ENCODE measurements at regions not wholly inside any gene's neighbourhood (a gene's known extent, or its start where the extent isn't known, plus 50 kb on each side); places are given as distances from the start of the nearest gene placed in this dataset.

GRCh38 chr10:58980826-58981415 is 195.5 kb upstream of the PHYHIPL start:
- DNase-seq (ENCODE audit: low spot score in 2 of 2), result no peak
- Histone ChIP-seq H3K4me1 (no peaks in the 10 kb centered on the region), H3K27me3 (no peaks in the 10 kb centered on the region), H3K4me3 (no peak overlapping the region), H3K36me3 (no peaks in the 10 kb centered on the region), H3K9me3 (no peaks in the 10 kb centered on the region), H3K27ac (no peak overlapping the region)
- 51% methylated on average over 6 of the region's 6 CpGs for WGBS
- TF ChIP-seq POLR2A (IDR thresholded peaks at IDR 0.05) (no peak), POLR2AphosphoS5 (IDR thresholded peaks at IDR 0.05) (no peak), CTCF (IDR thresholded peaks at IDR 0.05) (no peak), EP300 (IDR thresholded peaks at IDR 0.05) (no peak)

GRCh38 chr10:58981846-58982245 is 194.6 kb upstream of the PHYHIPL start:
- WGBS, result 90% methylated on average over 6 of the region's 6 CpGs
- TF ChIP-seq POLR2AphosphoS5 (IDR thresholded peaks at IDR 0.05), result no peak
- TF ChIP-seq EP300 (IDR thresholded peaks at IDR 0.05), result no peak
- no peaks in the 10 kb centered on the region for H3K9me3 ChIP-seq

GRCh38 chr10:58982470-58983239 is 193.8 kb upstream of the PHYHIPL start:
- no peak for TF ChIP-seq POLR2AphosphoS5 (IDR thresholded peaks at IDR 0.05)
- Histone ChIP-seq H3K4me1 (no peaks in the 10 kb centered on the region), H3K9me3 (no peaks in the 10 kb centered on the region), H3K4me3 (no peak overlapping the region), H3K27me3 (no peaks in the 10 kb centered on the region), H3K36me3 (no peaks in the 10 kb centered on the region), H3K27ac (no peak overlapping the region)
- no peak for DNase-seq (ENCODE audit: low spot score in 2 of 2)
- 79% methylated on average over 3 of the region's 3 CpGs for WGBS

More at GRCh38 chr10:58981846-58982245, 194.6 kb upstream of the PHYHIPL start:
- Histone ChIP-seq H3K36me3 (no peaks in the 10 kb centered on the region), H3K27me3 (no peaks in the 10 kb centered on the region), H3K4me3 (no peak overlapping the region), H3K4me1 (no peaks in the 10 kb centered on the region), H3K27ac (no peak overlapping the region)
- DNase-seq (ENCODE audit: low spot score in 2 of 2), result no peak

GRCh38 chr10:58985216-58985615 is 191.2 kb upstream of the PHYHIPL start:
- TF ChIP-seq CTCF (IDR thresholded peaks at IDR 0.05), result no peak
- no peak for TF ChIP-seq POLR2AphosphoS5 (IDR thresholded peaks at IDR 0.05)
- TF ChIP-seq POLR2A (IDR thresholded peaks at IDR 0.05), result no peak
- no peak for TF ChIP-seq EP300 (IDR thresholded peaks at IDR 0.05)
- H3K36me3 ChIP-seq, result no peaks in the 10 kb centered on the region
- WGBS, result 79% methylated on average over 3 of the region's 3 CpGs

GRCh38 chr10:58989486-58990039 is 186.9 kb upstream of the PHYHIPL start:
- no peak overlapping the region for H3K4me3 ChIP-seq
- WGBS, result 85% methylated on average over 2 of the region's 2 CpGs
- no peak for DNase-seq (ENCODE audit: low spot score in 2 of 2)
- H3K36me3 ChIP-seq, result no peaks in the 10 kb centered on the region
- TF ChIP-seq EP300 (IDR thresholded peaks at IDR 0.05) (no peak), CTCF (IDR thresholded peaks at IDR 0.05) (no peak), POLR2AphosphoS5 (IDR thresholded peaks at IDR 0.05) (no peak), POLR2A (IDR thresholded peaks at IDR 0.05) (no peak)
- no peaks in the 10 kb centered on the region for H3K4me1 ChIP-seq
- no peaks in the 10 kb centered on the region for H3K27me3 ChIP-seq
- peaks cover 5% of the 10 kb centered on the region for H3K9me3 ChIP-seq
- H3K27ac ChIP-seq, result no peak overlapping the region

More at GRCh38 chr10:58985216-58985615, 191.2 kb upstream of the PHYHIPL start:
- DNase-seq (ENCODE audit: low spot score in 2 of 2), result no peak
- H3K27me3 ChIP-seq, result no peaks in the 10 kb centered on the region
- no peak overlapping the region for H3K27ac ChIP-seq
- peaks cover 4% of the 10 kb centered on the region for H3K9me3 ChIP-seq
- no peak overlapping the region for H3K4me3 ChIP-seq
- H3K4me1 ChIP-seq, result no peaks in the 10 kb centered on the region

GRCh38 chr10:58990693-58991092 is 185.8 kb upstream of the PHYHIPL start:
- WGBS, result 98% methylated on average over 2 of the region's 2 CpGs
- H3K4me1 ChIP-seq, result no peaks in the 10 kb centered on the region
- no peak for DNase-seq (ENCODE audit: low spot score in 2 of 2)
- H3K27me3 ChIP-seq, result no peaks in the 10 kb centered on the region
- TF ChIP-seq POLR2AphosphoS5 (IDR thresholded peaks at IDR 0.05) (no peak), POLR2A (IDR thresholded peaks at IDR 0.05) (no peak), CTCF (IDR thresholded peaks at IDR 0.05) (no peak), EP300 (IDR thresholded peaks at IDR 0.05) (no peak)
- H3K36me3 ChIP-seq, result no peaks in the 10 kb centered on the region
- no peak overlapping the region for H3K4me3 ChIP-seq
- no peak overlapping the region for H3K27ac ChIP-seq
- peaks cover 5% of the 10 kb centered on the region for H3K9me3 ChIP-seq

All from suprapubic skin (tissue), 4 donors.